ENCODE measurements at regions not wholly inside any gene's neighbourhood (a gene's known extent, or its start where the extent isn't known, plus 50 kb on each side); places are given as distances from the start of the nearest gene placed in this dataset.

DNA sequence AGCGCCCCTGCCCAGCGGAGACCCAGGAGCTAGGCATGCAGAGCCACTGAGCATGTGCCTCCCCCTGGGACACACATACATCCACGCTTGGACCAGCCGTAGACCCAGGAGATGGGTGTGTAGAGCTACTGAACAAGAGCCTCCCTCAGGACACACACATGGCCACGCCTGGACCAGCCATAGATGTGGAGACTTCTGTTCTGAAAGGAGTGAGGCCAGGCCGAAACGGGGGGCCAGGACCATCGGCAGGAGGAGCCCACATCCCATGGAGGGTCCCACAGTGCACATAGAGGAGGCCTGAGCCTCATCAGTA is 340.4 kb downstream of the TCERG1L start:
- TF ChIP-seq, protein P1, sequence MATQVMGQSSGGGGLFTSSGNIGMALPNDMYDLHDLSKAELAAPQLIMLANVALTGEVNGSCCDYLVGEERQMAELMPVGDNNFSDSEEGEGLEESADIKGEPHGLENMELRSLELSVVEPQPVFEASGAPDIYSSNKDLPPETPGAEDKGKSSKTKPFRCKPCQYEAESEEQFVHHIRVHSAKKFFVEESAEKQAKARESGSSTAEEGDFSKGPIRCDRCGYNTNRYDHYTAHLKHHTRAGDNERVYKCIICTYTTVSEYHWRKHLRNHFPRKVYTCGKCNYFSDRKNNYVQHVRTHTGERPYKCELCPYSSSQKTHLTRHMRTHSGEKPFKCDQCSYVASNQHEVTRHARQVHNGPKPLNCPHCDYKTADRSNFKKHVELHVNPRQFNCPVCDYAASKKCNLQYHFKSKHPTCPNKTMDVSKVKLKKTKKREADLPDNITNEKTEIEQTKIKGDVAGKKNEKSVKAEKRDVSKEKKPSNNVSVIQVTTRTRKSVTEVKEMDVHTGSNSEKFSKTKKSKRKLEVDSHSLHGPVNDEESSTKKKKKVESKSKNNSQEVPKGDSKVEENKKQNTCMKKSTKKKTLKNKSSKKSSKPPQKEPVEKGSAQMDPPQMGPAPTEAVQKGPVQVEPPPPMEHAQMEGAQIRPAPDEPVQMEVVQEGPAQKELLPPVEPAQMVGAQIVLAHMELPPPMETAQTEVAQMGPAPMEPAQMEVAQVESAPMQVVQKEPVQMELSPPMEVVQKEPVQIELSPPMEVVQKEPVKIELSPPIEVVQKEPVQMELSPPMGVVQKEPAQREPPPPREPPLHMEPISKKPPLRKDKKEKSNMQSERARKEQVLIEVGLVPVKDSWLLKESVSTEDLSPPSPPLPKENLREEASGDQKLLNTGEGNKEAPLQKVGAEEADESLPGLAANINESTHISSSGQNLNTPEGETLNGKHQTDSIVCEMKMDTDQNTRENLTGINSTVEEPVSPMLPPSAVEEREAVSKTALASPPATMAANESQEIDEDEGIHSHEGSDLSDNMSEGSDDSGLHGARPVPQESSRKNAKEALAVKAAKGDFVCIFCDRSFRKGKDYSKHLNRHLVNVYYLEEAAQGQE (IDR thresholded peaks at IDR 0.05; ENCODE audit: insufficient read depth in 1 of 2, low read depth in 2 of 2, low read length in 1 of 2): no peak
- TF ChIP-seq TCF7L2 (IDR thresholded peaks at IDR 0.05; ENCODE audit: low read depth, low read length): no peak
- TF ChIP-seq, protein P2, sequence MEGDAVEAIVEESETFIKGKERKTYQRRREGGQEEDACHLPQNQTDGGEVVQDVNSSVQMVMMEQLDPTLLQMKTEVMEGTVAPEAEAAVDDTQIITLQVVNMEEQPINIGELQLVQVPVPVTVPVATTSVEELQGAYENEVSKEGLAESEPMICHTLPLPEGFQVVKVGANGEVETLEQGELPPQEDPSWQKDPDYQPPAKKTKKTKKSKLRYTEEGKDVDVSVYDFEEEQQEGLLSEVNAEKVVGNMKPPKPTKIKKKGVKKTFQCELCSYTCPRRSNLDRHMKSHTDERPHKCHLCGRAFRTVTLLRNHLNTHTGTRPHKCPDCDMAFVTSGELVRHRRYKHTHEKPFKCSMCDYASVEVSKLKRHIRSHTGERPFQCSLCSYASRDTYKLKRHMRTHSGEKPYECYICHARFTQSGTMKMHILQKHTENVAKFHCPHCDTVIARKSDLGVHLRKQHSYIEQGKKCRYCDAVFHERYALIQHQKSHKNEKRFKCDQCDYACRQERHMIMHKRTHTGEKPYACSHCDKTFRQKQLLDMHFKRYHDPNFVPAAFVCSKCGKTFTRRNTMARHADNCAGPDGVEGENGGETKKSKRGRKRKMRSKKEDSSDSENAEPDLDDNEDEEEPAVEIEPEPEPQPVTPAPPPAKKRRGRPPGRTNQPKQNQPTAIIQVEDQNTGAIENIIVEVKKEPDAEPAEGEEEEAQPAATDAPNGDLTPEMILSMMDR (IDR thresholded peaks at IDR 0.05): no peak
- TF ChIP-seq POLR2AphosphoS5 (IDR thresholded peaks at IDR 0.05; ENCODE audit: low read depth, low read length): no peak
- TF ChIP-seq SIN3A (IDR thresholded peaks at IDR 0.05; ENCODE audit: borderline replicate concordance, insufficient read depth, low read depth, low read length): no peak
